BJ (cell line): ENCODE measurements at regions not wholly inside any gene's neighbourhood (a gene's known extent, or its start where the extent isn't known, plus 50 kb on each side); places are given as distances from the start of the nearest gene placed in this dataset.

Source experiments
- CTCF ChIA-PET: fragments of 350-600 bp; formaldehyde crosslinking; extraction: SDS; loops from one replicate; lab custom pipeline; 2021; ENCODE audit warnings: antibody characterized with exemption, inconsistent platforms; lab: Yijun Ruan, JAX
- POLR2A ChIA-PET: fragments of 300-600 bp; sonication (Branson Sonifier 250); formaldehyde crosslinking; extraction: SDS; loops from one replicate; lab custom pipeline; 2021; ENCODE audit warnings: antibody characterized with exemption; lab: Charles Lee
- DNase-seq: peaks from one replicate; pipeline ENCODE4 v3.0.0-alpha.2; 2011; ENCODE audit warnings: low read depth
- H3K27me3 ChIP-seq: 2 replicates; pipeline ENCODE4 v1.6.0; 2011; ENCODE audit warnings: low read length; ENCODE audit not compliant: control insufficient read depth, insufficient read depth
- H3K36me3 ChIP-seq: 2 replicates; pipeline ENCODE4 v1.5.1; 2011; ENCODE audit warnings: low read length; ENCODE audit not compliant: control insufficient read depth, insufficient read depth
- H3K4me3 ChIP-seq: 2 replicates; pipeline ENCODE4 v1.5.1; 2011; ENCODE audit warnings: low read depth, mild to moderate bottlenecking, control low read depth, low read length
- TF ChIP-seq, protein P1 (sequence below): IDR thresholded peaks from 2 replicates; pipeline ENCODE4 v1.5.1; 2011; ENCODE audit warnings: low read depth, mild to moderate bottlenecking, control low read depth, inconsistent platforms, low read length, moderate library complexity; ENCODE audit not compliant: insufficient read depth

DNA sequence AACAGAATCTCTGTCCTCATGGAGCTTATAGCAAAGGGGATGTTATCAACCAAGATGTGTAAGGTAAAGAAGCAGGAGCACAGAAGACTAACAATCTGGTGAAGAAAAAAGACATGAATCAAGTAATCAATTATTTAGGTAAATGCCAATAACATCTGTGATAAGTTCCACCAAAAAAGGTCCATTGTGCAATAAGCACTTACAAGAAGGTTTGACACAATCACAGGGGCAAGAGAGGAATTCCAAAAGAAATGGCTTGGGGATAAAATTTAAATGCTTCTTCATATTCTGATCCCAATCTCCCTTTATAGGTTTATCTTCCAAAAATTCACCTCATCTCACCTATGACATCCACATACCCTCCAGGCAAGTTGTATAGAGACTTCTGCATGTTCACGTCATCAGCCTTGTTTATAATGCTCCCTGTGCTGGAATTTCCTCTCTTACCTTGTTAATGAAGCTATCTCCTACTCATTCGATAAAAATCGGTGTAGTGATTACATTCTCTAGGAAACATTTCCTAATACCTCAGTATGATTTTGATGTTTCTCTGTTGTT is 53.6 kb upstream of the DPT start:
- CTCF ChIA-PET: no interaction called here
- TF ChIP-seq, protein P1, sequence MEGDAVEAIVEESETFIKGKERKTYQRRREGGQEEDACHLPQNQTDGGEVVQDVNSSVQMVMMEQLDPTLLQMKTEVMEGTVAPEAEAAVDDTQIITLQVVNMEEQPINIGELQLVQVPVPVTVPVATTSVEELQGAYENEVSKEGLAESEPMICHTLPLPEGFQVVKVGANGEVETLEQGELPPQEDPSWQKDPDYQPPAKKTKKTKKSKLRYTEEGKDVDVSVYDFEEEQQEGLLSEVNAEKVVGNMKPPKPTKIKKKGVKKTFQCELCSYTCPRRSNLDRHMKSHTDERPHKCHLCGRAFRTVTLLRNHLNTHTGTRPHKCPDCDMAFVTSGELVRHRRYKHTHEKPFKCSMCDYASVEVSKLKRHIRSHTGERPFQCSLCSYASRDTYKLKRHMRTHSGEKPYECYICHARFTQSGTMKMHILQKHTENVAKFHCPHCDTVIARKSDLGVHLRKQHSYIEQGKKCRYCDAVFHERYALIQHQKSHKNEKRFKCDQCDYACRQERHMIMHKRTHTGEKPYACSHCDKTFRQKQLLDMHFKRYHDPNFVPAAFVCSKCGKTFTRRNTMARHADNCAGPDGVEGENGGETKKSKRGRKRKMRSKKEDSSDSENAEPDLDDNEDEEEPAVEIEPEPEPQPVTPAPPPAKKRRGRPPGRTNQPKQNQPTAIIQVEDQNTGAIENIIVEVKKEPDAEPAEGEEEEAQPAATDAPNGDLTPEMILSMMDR: no peak
- H3K36me3 ChIP-seq: no peaks in the 10 kb centered on the region
- no peak overlapping the region for H3K4me3 ChIP-seq
- POLR2A ChIA-PET: no interaction called here
- DNase-seq: no peak
- H3K27me3 ChIP-seq: no peaks in the 10 kb centered on the region

DNA sequence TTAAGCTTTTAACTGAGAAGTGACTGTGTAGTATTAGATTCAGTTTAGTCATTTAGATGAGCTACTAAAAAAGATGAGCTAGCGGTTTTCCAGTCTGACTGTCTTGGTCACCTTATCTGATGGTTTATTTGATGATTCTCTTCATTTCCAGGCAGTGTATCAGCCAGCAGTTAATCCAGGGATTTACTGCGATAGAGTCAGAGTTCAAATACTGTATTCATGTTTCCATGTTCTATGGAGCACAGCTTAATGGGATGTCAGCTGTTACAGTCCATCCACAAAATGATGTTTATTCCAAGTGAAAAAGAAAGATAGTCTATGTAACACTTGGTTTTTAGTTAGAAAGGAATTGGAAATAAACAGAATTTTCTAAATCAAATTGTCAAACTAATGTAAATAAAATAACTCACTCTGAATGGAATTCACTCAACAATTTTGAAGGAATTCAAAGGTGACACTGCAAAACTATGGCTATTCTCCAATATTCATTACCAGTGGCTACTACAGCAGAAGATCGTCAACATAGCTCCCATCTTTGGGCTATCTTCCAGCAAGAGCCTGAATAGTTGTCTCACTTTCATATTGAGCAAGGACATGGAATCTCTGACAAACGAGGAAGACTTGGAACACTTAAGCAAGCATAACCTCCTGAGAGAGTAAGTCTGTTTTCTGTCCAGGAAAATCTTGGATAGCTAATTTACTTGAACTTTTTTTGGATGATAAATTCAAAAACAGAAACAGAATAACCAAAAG is 54.6 kb upstream of the DPT start:
- ChIA-PET CTCF (interaction anchor here (1.1 kb wide), 1 partner anchor 17 kb away, joined by 3 read pairs; no protein-coding TSS in a partner anchor), POLR2A (no interaction called here)
- Histone ChIP-seq H3K4me3 (no peak overlapping the region), H3K36me3 (no peaks in the 10 kb centered on the region), H3K27me3 (no peaks in the 10 kb centered on the region)
- TF ChIP-seq, protein P1: no peak
- no peak for DNase-seq

DNA sequence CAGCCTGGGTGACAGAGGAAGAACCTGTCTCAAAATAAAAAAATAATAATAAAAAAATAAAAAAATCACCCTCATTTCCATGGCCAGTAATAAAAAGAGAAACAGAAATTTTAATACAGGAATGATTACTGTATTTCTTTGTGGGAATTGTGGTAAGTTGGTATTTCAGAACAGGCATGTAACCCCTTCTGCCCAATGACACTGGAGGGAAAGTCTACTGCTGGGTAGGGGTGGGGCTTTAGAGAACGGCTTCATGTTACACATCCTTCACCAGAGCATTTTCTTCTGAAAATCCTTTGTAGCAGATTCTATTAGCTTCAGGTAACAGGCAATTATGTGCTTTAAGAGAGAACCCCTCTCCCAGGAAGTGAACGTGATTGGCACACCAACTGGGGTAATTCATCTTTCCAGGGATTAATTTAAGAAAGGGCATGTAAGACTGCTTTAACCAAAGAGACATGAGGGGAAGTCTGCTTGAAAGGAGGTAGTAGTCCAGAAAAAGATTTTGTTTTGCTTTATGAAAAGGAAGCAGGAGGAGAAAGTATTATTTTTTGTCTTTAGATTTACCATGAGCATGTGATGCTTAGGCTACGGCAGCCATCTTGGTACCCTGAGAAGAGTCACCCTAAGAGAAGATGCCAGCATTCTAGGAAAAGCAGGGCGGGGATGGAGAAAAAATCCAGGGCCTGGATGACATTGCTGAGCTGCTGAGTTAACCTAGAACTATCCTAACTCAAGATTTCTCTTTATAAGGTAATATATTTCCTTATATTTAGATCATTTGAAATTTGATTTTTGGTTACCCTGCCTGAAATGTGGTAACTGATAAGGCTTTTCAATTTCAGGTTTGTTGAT is 57.7 kb upstream of the DPT start:
- ChIA-PET CTCF (interaction anchor here (1.1 kb wide), 1 partner anchor 12 kb away, joined by 3 read pairs; no protein-coding TSS in a partner anchor), POLR2A (no interaction called here)
- DNase-seq: no peak
- Histone ChIP-seq H3K27me3 (no peaks in the 10 kb centered on the region), H3K36me3 (no peaks in the 10 kb centered on the region), H3K4me3 (no peak overlapping the region)
- TF ChIP-seq, protein P1: no peak

DNA sequence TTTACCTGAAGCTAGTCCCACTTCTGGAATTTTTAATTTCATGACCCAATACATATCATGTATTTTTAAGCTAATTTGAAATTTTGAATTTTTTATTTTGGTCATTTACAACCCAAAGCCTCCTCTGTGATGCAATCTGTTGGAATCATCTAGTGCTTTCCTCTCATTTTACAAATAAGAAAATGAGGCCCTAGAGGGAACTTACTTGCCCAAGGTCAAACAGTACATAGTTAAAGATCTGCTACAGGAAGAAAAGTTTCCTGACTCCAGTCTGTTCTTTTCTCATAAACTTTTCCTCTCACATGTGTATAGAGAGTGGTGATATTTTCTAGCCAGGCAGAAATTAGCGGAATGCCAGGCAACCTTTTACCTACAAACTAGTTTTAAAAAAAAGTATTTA is 59.3 kb upstream of the DPT start:
- CTCF ChIA-PET: interaction anchor here (1.2 kb wide), 1 partner anchor 59 kb away, joined by 3 read pairs; the partner anchor contains the start of gene DPT
- Histone ChIP-seq H3K27me3 (no peaks in the 10 kb centered on the region), H3K4me3 (no peak overlapping the region), H3K36me3 (no peaks in the 10 kb centered on the region)
- no peak for DNase-seq
- POLR2A ChIA-PET: no interaction called here
- TF ChIP-seq, protein P1: no peak

DNA sequence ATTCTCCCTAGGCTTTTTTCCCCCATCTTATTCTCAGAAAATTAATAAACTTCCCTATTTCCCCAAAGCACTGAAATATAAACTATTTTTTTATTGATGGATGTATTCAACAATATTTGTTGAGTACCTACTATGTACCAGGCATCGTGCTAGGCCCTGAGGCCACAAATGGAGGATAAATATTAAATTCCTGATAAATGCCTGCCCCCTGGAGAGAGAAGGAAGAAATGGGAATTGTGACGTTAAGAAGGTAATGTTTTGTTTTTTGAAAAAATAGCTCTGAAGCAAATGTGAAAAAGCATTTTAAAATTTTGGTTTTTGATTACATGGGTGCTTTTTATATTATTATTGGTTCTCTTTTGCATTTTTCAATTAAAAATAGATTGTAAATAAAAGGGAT is 60.5 kb upstream of the DPT start:
- TF ChIP-seq, protein P1: no peak

More for the DNA sequence above, 60.5 kb upstream of the DPT start:
- ChIA-PET CTCF (no interaction called here), POLR2A (no interaction called here)
- H3K4me3 ChIP-seq: no peak overlapping the region
- H3K36me3 ChIP-seq: no peaks in the 10 kb centered on the region
- no peaks in the 10 kb centered on the region for H3K27me3 ChIP-seq
- DNase-seq: no peak
